ENCODE measurements at regions not wholly inside any gene's neighbourhood (a gene's known extent, or its start where the extent isn't known, plus 50 kb on each side); places are given as distances from the start of the nearest gene placed in this dataset.

DNA sequence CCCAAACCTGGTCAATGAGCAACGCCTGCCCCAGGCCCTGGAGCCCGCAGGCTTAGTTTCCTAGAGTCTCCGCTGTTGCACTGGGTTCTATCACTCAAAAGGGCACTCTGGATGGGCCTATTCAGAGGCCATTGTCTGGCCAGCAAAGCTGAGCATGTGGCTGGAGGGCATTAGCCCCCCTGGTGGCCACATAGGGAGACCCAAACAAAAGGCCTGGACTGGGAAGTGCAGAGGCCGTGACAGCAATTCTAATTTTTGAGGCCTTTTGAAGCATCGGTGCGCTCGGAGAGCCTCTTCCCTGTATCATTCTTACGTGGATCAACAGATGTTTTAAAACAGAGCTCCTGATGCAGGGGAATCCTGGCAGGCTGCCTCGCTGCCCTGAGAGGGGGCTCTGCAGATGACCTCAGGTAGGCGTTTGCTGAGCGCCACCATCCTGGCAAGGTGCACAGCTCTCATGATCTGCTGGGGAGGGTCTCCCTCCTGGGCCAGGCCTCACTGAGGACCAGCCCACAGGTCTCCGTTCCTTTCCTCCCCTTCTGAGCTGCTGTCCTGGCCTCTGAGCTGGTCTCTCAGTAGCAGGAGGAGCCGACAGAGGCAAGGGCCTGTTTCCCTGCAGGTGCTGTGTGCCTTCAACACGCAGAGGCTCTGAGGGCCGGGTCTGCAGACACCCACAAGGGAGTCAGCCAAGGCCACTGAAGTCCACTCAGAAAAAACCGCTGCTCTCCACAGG is 190.5 kb downstream of the URI1 start:
- H3K9me2 ChIP-seq (ENCODE audit: insufficient read depth) = no peaks in the 10 kb centered on the region
- no peaks in the 10 kb centered on the region for H3K79me2 ChIP-seq (ENCODE audit: low read depth)
- H3K4me3 ChIP-seq = no peak overlapping the region
- H3K4me2 ChIP-seq = no peak overlapping the region
- H3K27me3 ChIP-seq (ENCODE audit: insufficient read depth, low read depth) = peaks cover 82% of the 10 kb centered on the region
- no peaks in the 10 kb centered on the region for H3K4me1 ChIP-seq (replicated peaks; ENCODE audit: insufficient read depth)
- H3K27ac ChIP-seq = no peak overlapping the region
- no peaks in the 10 kb centered on the region for H3K36me3 ChIP-seq (ENCODE audit: low read depth)
- TF ChIP-seq CTCF (conservative IDR thresholded peaks at IDR 0.05) (no peak), EZH2 (IDR thresholded peaks at IDR 0.05; ENCODE audit: low read depth) (no peak)
- DNase-seq = no peak
- no peak overlapping the region for H2AFZ ChIP-seq
- ChIA-PET CTCF (no interaction called here), POLR2A (ENCODE audit: unreplicated experiment) (no interaction called here)
- H3K9me3 ChIP-seq (ENCODE audit: insufficient read depth, low read depth) = no peaks in the 10 kb centered on the region
- no peaks in the 10 kb centered on the region for H4K20me1 ChIP-seq (ENCODE audit: insufficient read depth)
- H3F3A ChIP-seq (ENCODE audit: insufficient read depth, low read depth) = no peaks in the 10 kb centered on the region
- intact Hi-C loops (cut with micrococcal nuclease; ENCODE audit: unreplicated experiment) = no loop called here
- no TSS peak for BruUV-seq (replicated peaks)

- CTCF ChIA-PET = no interaction called here
- Histone ChIP-seq H3K9me2 (ENCODE audit: insufficient read depth) (no peaks in the 10 kb centered on the region), H3F3A (ENCODE audit: insufficient read depth, low read depth) (no peaks in the 10 kb centered on the region), H3K27me3 (ENCODE audit: insufficient read depth, low read depth) (peaks cover 89% of the 10 kb centered on the region), H3K36me3 (ENCODE audit: low read depth) (no peaks in the 10 kb centered on the region), H2AFZ (no peak overlapping the region), H3K4me3 (no peak overlapping the region), H3K4me2 (no peak overlapping the region), H3K79me2 (ENCODE audit: low read depth) (no peaks in the 10 kb centered on the region), H3K27ac (no peak overlapping the region), H3K9me3 (ENCODE audit: insufficient read depth, low read depth) (no peaks in the 10 kb centered on the region), H4K20me1 (ENCODE audit: insufficient read depth) (no peaks in the 10 kb centered on the region), H3K4me1 (replicated peaks; ENCODE audit: insufficient read depth) (no peaks in the 10 kb centered on the region)
- POLR2A ChIA-PET (ENCODE audit: unreplicated experiment) = no interaction called here
- no peak for DNase-seq
- intact Hi-C loops (cut with micrococcal nuclease; ENCODE audit: unreplicated experiment) = no loop called here
- TF ChIP-seq EZH2 (IDR thresholded peaks at IDR 0.05; ENCODE audit: low read depth) = no peak
- TF ChIP-seq CTCF (conservative IDR thresholded peaks at IDR 0.05) = no peak
- BruUV-seq (replicated peaks) = no TSS peak
These were observed 191.8 kb downstream of the URI1 start for GRCh38 chr19:30133803-30134202.

- Histone ChIP-seq H3K4me3 (no peak overlapping the region), H3K4me2 (no peak overlapping the region), H3K27ac (no peak overlapping the region), H3K79me2 (ENCODE audit: low read depth) (no peaks in the 10 kb centered on the region), H3K9me2 (ENCODE audit: insufficient read depth) (no peaks in the 10 kb centered on the region), H3K27me3 (ENCODE audit: insufficient read depth, low read depth) (peaks cover 92% of the 10 kb centered on the region), H3K9me3 (ENCODE audit: insufficient read depth, low read depth) (no peaks in the 10 kb centered on the region), H3F3A (ENCODE audit: insufficient read depth, low read depth) (no peaks in the 10 kb centered on the region), H2AFZ (no peak overlapping the region), H3K4me1 (replicated peaks; ENCODE audit: insufficient read depth) (no peaks in the 10 kb centered on the region), H4K20me1 (ENCODE audit: insufficient read depth) (no peaks in the 10 kb centered on the region), H3K36me3 (ENCODE audit: low read depth) (no peaks in the 10 kb centered on the region)
- ChIA-PET POLR2A (ENCODE audit: unreplicated experiment) (no interaction called here), CTCF (no interaction called here)
- no peak for DNase-seq
- no TSS peak for BruUV-seq (replicated peaks)
- TF ChIP-seq EZH2 (IDR thresholded peaks at IDR 0.05; ENCODE audit: low read depth) (no peak), CTCF (conservative IDR thresholded peaks at IDR 0.05) (no peak)
- intact Hi-C loops (cut with micrococcal nuclease; ENCODE audit: unreplicated experiment) = no loop called here
These were observed 193.2 kb downstream of the URI1 start for GRCh38 chr19:30135093-30135757.
